NCI-H82 treated with DMSO at 0.1 percent for 48 hours (cell line): ENCODE measurements at regions not wholly inside any gene's neighbourhood (a gene's known extent, or its start where the extent isn't known, plus 50 kb on each side); places are given as distances from the start of the nearest gene placed in this dataset.

ENCODE experiments used
- DNase-seq: peaks from one replicate; lab custom pipeline; 2025; ENCODE audit not compliant: unreplicated experiment; lab: John Stamatoyannopoulos, UW

- no peak for DNase-seq
These were observed 271.7 kb downstream of the CTTN start for GRCh38 chr11:70669871-70670675.

GRCh38 chr11:70670676-70671034 lies 272.3 kb downstream of the CTTN start:
- DNase-seq = no peak

DNA sequence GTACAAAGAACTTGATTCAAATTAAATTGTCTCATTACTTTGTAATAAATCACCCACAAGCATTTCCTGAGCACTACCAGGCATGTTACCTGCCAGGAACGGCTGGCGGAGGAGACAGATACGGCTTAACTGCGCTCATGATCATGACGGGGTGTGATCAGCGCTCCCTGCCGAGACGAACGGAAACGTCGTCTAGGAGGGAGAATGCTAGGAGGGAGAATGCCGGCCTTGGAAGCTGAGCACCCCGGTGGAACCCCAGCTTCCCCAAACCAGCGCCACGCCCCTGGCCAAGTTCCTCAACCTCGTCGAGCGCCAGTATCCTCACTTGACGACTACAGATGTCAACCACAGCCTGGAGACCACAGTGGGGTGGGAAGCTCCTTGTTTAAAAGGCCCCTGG lies 272.8 kb downstream of the CTTN start:
- DNase-seq = no peak

DNA sequence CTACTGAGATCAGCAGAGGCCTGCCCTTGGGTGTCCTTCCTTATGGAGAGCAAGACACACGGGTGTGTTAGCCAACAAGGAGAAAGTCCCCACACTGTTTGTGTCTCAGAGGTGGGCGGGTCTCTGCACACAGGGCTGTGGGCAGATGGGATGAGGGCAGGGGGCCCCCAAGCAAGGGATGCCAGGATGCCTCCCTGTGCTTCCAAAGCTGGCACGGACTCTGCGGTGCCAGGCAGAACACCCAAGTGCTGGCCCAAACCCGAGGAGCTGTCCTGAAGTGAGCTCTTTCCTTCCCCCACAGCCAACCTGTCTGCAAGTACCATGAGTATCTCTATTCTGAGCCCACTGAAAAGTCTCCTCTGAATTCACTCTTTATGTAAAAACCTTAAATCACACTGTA lies 273.3 kb downstream of the CTTN start:
- no peak for DNase-seq

- DNase-seq = no peak
These were observed 274.8 kb downstream of the CTTN start for GRCh38 chr11:70672991-70673653.

DNA sequence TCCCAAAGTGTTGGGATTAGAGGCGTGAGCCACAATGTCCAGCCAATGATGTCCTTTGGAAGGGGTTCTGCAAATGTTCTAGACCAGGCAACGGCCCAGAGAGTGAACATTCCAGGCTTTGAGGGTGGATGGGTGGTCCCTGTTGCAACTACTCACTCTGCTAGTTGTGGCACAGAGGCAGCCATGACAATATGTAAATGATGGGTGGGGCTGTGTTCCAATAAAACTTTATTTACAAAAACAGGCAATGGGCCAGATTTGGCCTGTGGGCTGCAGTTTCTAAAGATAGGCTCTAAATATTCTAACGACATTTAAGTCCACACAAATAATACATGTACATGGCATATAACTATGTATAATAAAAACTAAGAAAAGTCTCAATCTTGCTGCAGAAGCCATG lies 276.3 kb downstream of the CTTN start:
- DNase-seq = no peak

DNA sequence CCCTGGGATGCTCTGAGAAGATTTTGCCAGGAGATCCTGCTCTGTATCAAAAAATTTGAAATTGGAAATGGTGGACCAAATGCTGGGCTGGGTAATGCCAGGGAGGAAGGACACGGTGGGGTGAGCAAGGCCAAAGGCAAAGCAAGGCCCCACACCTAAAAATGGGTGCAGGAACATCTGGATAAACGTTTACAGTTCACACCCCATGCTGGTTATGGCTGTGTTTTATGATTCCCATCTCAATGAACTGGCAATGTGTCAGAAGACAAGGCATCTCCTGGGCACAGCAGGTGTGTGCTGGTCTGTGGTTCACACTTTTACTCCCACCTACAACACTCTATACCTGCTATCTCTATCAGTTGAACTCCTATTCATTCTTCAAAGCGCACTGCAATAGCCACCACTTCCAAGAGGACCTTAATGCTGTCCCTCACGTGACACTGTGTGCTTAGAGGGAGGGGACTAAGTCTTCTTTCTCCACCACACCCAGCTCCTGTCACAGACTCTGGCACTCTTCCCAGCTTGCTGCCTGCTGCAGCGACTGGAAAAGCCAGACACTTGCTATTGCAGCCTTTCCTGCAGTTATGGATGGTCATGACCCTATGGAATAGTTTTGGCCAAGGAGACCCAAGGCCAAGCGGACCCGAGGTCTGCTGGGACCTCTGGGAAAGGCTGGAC lies 277.5 kb downstream of the CTTN start:
- DNase-seq = no peak

GRCh38 chr11:70677232-70677916 lies 279.0 kb downstream of the CTTN start:
- no peak for DNase-seq

- no peak for DNase-seq
These were observed 280.9 kb downstream of the CTTN start for GRCh38 chr11:70678931-70679900.

DNA sequence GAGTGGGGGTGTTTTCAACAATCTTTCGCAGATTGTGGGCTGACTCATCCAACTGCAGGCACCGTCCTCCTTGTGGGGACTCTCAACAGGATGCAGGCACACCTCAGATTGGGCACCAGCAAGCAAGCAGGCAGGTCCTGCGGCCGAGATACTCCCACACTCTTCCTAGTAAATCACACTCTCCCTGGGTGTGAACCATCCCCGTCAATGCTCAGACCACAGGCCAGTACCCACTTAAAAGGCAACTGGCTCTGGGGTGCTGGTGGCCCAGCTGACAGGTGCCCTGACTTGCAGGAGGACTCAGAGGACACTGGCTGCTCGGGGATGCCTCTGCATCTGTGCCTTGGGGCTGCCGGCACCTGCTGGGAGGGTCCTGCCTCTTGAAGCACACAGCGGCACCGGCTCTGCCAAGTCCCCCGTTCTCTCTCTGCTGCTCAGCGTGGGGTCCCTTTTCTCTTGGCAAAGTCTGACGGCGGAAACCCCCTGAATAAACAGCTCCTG lies 282.5 kb downstream of the CTTN start:
- DNase-seq = no peak

DNA sequence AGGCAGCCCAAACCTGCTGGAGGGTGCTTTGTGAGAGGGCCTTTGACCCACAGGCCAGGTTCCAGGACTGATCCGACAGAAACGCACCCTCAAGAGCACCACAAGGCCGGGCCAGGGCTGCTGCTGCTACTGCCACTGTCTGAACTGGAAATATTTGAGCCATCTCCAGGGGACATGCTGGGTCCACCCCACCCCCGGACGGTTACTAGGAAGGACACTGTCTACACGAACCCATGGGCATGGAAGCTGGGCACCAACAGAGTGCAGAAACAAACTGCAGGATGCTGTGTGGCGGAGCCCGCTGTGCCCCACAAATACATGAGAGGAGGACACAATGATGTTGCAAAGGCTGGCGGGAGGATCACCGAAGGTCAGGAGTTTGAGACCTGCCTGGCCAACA lies 283.7 kb downstream of the CTTN start:
- no peak for DNase-seq

DNA sequence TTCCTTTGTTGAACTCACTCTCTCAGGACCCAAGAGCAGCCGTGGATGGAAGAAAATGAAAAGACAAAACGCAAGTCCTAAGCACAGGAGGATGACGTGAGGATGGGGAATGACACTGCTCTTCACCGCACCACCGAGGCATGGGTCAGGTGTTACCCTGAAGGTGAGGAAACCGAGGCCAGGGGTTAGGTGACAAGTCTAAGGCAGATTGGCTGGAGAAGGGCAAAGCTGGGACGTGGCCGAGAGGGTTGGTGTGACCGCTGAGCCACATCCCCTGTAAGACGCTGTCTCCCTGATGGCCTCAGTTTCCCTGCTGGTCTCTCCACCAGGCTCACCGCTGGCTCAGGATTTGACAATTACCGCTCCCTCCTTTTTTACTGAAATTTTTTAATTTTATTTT lies 284.4 kb downstream of the CTTN start:
- no peak for DNase-seq

GRCh38 chr11:70687716-70688115 lies 289.4 kb downstream of the CTTN start:
- no peak for DNase-seq

- no peak for DNase-seq
These were observed 289.8 kb downstream of the CTTN start for GRCh38 chr11:70688142-70688541.

DNA sequence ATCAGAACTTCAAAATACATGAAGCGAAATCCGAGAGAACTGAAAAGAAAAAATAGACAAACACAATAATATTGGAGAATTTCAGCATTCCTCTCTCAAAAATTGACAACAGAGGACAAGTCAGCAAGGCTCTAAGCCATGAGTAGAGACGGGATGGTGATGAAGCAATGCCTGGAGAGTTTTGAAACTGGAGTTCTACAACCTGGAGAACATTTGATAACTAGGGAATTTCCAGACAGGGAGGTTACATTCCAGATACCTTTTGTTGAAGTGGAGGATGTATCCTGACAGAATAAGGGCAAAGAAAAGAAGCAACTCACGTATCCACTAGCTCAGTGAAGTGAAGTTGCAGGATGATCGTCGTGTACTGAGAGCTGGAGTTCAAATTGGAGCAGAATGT lies 291.4 kb downstream of the CTTN start:
- DNase-seq = no peak

- no peak for DNase-seq
These were observed 293.8 kb downstream of the CTTN start for GRCh38 chr11:70692131-70692530.

DNA sequence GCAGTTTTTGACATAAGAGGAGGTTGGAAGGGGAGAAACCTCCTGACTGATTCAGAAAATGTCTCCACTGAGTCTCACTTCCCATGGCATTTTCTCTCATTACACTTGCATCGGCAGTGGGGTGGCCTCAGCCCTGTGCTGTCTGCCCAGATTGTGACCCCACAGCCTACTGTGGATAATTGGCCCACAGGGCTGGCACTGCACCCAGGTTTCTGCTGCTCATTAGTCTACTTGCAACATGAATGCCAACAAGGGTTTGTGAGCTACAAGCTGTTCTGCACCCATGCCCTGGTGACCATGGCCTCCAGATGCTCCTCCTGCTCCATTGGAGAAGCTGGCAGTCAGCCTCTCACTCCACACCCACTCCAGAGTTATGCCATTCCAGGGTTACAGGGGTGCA lies 296.0 kb downstream of the CTTN start:
- no peak for DNase-seq

DNA sequence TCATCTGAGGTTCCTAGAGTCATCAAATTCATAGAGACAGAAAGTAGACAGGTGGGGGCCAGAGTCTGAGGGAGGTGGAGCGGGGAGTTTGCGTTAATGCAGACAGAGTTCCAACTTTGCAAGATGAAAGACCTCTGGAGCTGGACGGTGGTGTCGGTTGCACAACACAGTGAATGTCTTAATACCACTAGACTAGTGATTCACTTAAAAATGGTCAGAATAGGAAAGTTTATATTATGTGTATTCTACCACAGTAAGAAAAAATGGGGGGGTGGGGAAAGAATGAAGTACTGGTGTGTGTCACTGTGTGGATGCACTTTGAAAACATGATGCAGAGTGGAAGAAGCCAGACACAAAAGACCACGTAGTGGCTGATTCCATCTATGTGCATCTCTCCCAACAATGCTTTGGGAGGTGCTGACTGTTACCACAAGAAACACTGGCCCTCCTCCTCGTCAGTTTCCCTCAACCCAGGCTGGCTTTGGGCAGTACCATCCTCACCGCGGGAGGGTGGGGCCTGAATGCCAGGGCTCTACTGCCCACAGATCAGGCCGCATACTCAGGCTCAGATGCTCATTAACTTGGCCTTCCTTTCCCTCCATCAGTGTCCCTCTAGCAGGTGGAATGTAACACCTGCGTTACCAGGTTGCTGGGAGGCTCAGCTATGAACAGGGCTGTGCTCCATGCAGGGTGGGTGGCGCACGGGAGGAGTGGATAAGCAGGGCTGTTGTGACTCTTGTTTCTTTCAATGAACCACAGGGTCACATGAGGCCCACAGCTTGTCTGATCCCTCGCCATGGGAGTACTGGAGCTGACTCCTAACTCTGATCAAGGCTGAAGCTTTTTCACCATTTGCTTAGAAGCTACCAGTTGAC lies 297.0 kb downstream of the CTTN start:
- no peak for DNase-seq

DNA sequence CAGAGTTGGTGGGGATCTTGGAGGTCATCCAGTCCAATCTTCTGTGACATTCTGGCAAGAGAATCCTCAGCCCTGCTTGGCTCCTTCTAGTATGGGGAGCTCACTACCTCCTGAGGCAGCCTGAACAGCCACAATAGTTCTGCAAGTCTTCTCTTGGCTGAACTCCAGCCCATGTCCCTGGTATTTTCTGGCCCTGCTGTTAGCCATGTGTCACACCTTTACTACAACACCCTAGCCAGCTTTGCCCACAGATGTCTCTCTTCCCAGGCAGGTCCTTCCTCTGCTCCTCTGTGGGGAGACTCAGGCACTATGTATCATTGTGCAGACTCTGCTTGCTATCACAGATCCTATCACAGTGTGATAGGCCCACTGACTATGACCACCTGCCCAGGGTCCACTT lies 297.7 kb downstream of the CTTN start:
- DNase-seq = no peak
